IMR-90 (cell line): ENCODE measurements at regions not wholly inside any gene's neighbourhood (a gene's known extent, or its start where the extent isn't known, plus 50 kb on each side); places are given as distances from the start of the nearest gene placed in this dataset.

Experiments
- ATAC-seq: fragments of 200-7000 bp; cut with Tn5 transposase; 2 replicates; pipeline ENCODE4 v1.9.1; 2020; ENCODE audit warnings: low read depth, mild to moderate bottlenecking, moderate library complexity
- BruUV-seq: library from RNA; stranded (reverse); fragments of 400-500 nt; replicated peaks from 2 replicates; lab custom pipeline; 2021; lab: Mats Ljungman, UMichigan
- CTCF ChIA-PET: fragments of 300-600 bp; formaldehyde crosslinking; extraction: SDS; loops from one replicate; lab custom pipeline; 2021; ENCODE audit warnings: antibody characterized with exemption; lab: Yijun Ruan, JAX
- POLR2A ChIA-PET: fragments of 300-600 bp; sonication (Branson Sonifier 250); formaldehyde crosslinking; loops from one replicate; lab custom pipeline; 2022; ENCODE audit warnings: antibody characterized with exemption; ENCODE audit not compliant: unreplicated experiment; lab: Charles Lee
- DNase-seq: peaks from one replicate; pipeline ENCODE4 v3.0.0; 2013
- H2AFZ ChIP-seq: replicated peaks from 2 replicates; pipeline ENCODE3; 2013; ENCODE audit warnings: low read length, mild to moderate bottlenecking; ENCODE audit not compliant: poor library complexity
- H2AK5ac ChIP-seq: 2 replicates; pipeline ENCODE4 v1.6.1; 2013; ENCODE audit warnings: low read depth, low read length, inconsistent platforms
- H2AK9ac ChIP-seq: replicated peaks from 2 replicates; pipeline ENCODE3; 2013; ENCODE audit warnings: mild to moderate bottlenecking, low read depth, low read length, moderate library complexity; ENCODE audit not compliant: poor library complexity
- H2BK120ac ChIP-seq: 2 replicates; pipeline ENCODE4 v1.6.1; 2013; ENCODE audit warnings: low read depth, low read length, inconsistent platforms
- H2BK15ac ChIP-seq: 3 replicates; pipeline ENCODE4 v1.6.1; 2013; ENCODE audit warnings: low read depth, low read length, inconsistent platforms
- H2BK20ac ChIP-seq: 2 replicates; pipeline ENCODE4 v1.6.1; 2013; ENCODE audit warnings: low read depth, mild to moderate bottlenecking, inconsistent platforms, low read length, moderate library complexity
- H2BK5ac ChIP-seq: 2 replicates; pipeline ENCODE4 v1.6.1; 2013; ENCODE audit warnings: mild to moderate bottlenecking, low read depth, low read length, inconsistent platforms; ENCODE audit not compliant: poor library complexity, severe bottlenecking
- H3K14ac ChIP-seq: replicated peaks from 2 replicates; pipeline ENCODE4 v1.6.1; 2013; ENCODE audit warnings: low read depth, low read length, inconsistent platforms
- H3K18ac ChIP-seq: 2 replicates; pipeline ENCODE4 v1.6.1; 2013; ENCODE audit warnings: low read depth, low read length, control low read depth
- H3K23ac ChIP-seq: 2 replicates; pipeline ENCODE4 v1.6.1; 2013; ENCODE audit warnings: low read depth, low read length, inconsistent platforms
- H3K27ac ChIP-seq: 2 replicates; pipeline ENCODE4 v1.5.1; 2013; ENCODE audit warnings: mild to moderate bottlenecking, control low read depth, low read length; ENCODE audit not compliant: insufficient read depth
- H3K27me3 ChIP-seq: 2 replicates; pipeline ENCODE4 v1.6.1; 2013; ENCODE audit warnings: low read length; ENCODE audit not compliant: control insufficient read depth, insufficient read depth
- H3K36me3 ChIP-seq: 2 replicates; pipeline ENCODE4 v1.6.1; 2013; ENCODE audit warnings: low read length, mixed read lengths; ENCODE audit not compliant: control insufficient read depth, insufficient read depth
- H3K4ac ChIP-seq: 2 replicates; pipeline ENCODE4 v1.6.1; 2013; ENCODE audit warnings: low read depth, low read length, inconsistent platforms
- H3K4me1 ChIP-seq: 2 replicates; pipeline ENCODE4 v1.6.1; 2013; ENCODE audit warnings: low read length, mixed read lengths; ENCODE audit not compliant: control insufficient read depth, insufficient read depth
- H3K4me2 ChIP-seq: 2 replicates; pipeline ENCODE4 v1.6.1; 2013; ENCODE audit warnings: low read depth, mild to moderate bottlenecking, control low read depth, low read length, moderate library complexity
- H3K4me3 ChIP-seq: 2 replicates; pipeline ENCODE4 v1.5.1; 2013; ENCODE audit warnings: low read depth, mild to moderate bottlenecking, control low read depth, low read length, moderate library complexity; ENCODE audit not compliant: insufficient read depth
- H3K56ac ChIP-seq: 2 replicates; pipeline ENCODE4 v1.6.1; 2013; ENCODE audit warnings: low read length, inconsistent platforms; ENCODE audit not compliant: insufficient read depth; ENCODE audit errors: extremely low read depth
- H3K79me1 ChIP-seq, 2 experiments: 2 replicates each; pipeline ENCODE4 v1.6.1; 2013; ENCODE audit warnings: low read length in 2 of 2, inconsistent platforms in 1 of 2, low read depth in 1 of 2
- H3K9ac ChIP-seq: 2 replicates; pipeline ENCODE4 v1.6.1; 2013; ENCODE audit warnings: low read depth, low read length, control low read depth
- H3K9me1 ChIP-seq: 2 replicates; pipeline ENCODE4 v1.6.1; 2013; ENCODE audit warnings: low read length, inconsistent platforms; ENCODE audit not compliant: insufficient read depth
- H3K9me3 ChIP-seq: 2 replicates; pipeline ENCODE4 v1.6.1; 2013; ENCODE audit warnings: low read length; ENCODE audit not compliant: control insufficient read depth, insufficient read depth
- H4K20me1 ChIP-seq: 2 replicates; pipeline ENCODE4 v1.6.1; 2013; ENCODE audit warnings: low read length, inconsistent platforms; ENCODE audit not compliant: insufficient read depth
- H4K5ac ChIP-seq: 2 replicates; pipeline ENCODE4 v1.6.1; 2013; ENCODE audit warnings: mild to moderate bottlenecking, low read depth, low read length, control low read depth
- H4K8ac ChIP-seq, 2 experiments: 2 replicates each; pipeline ENCODE4 v1.6.1; 2013; ENCODE audit warnings: low read depth in 2 of 2, low read length in 2 of 2, control low read depth in 1 of 2, inconsistent platforms in 1 of 2
- H4K91ac ChIP-seq: 2 replicates; pipeline ENCODE4 v1.6.1; 2013; ENCODE audit warnings: low read depth, low read length, inconsistent platforms; ENCODE audit not compliant: insufficient read depth
- FOS ChIP-seq: fragments of 150-350 bp; IDR thresholded peaks from 2 replicates; pipeline ENCODE4 v1.6.1; 2016; ENCODE audit warnings: low read depth, low read length
- MXI1 ChIP-seq: IDR thresholded peaks from 2 replicates; pipeline ENCODE4 v1.6.1; 2012; ENCODE audit warnings: low read depth, mild to moderate bottlenecking, low read length, moderate library complexity, borderline replicate concordance
- NFE2L2 ChIP-seq: fragments of 150-350 bp; IDR thresholded peaks from 2 replicates; pipeline ENCODE4 v1.6.1; 2016; ENCODE audit warnings: low read depth, mild to moderate bottlenecking, low read length
- POLR2A ChIP-seq: IDR thresholded peaks from 2 replicates; pipeline ENCODE4 v1.6.1; 2012; ENCODE audit warnings: mild to moderate bottlenecking, low read depth, low read length
- RAD21 ChIP-seq: IDR thresholded peaks from 2 replicates; pipeline ENCODE4 v1.6.1; 2012; ENCODE audit warnings: low read length, improper control_type of control experiment
- RCOR1 ChIP-seq: IDR thresholded peaks from 2 replicates; pipeline ENCODE4 v1.6.1; 2012; ENCODE audit warnings: mild to moderate bottlenecking, low read length, improper control_type of control experiment; ENCODE audit not compliant: insufficient replicate concordance
- RFX5 ChIP-seq: IDR thresholded peaks from 2 replicates; pipeline ENCODE4 v1.8.0; 2012; ENCODE audit warnings: low read depth, mild to moderate bottlenecking, low read length, moderate library complexity
- WGBS, 2 experiments: methylation state at CpG; one replicate each; pipeline versions ENCODE4 v1.1.5 to v1.1.7; 2013; ENCODE audit warnings: missing lambda C conversion rate in 2 of 2; ENCODE audit not compliant: insufficient read length in 1 of 2; ENCODE audit errors: extremely low coverage in 2 of 2; 5-methylcytosine and 5-hydroxymethylcytosine counted together
- dilution Hi-C: fragments of 300-500 bp; cut with HindIII; formaldehyde crosslinking; loops from one replicate; pipeline ENCODE4 v1.14.3; 2018; ENCODE audit warnings: low sequenced_read_pairs; ENCODE audit not compliant: unreplicated experiment
- in situ Hi-C: fragments of 300-500 bp; cut with MboI; formaldehyde crosslinking; loops from 3 replicates; pipeline ENCODE4 v1.14.3; 2019; ENCODE audit warnings: low sequenced_read_pairs, inconsistent platforms, mixed read lengths
- intact Hi-C: fragments of 100-400 bp; cut with micrococcal nuclease; formaldehyde crosslinking; loops from 2 replicates; pipeline ENCODE4 v1.10.0; 2022
- TF ChIP-seq, protein P1 (sequence below): fragments of 150-350 bp; IDR thresholded peaks from 2 replicates; pipeline ENCODE4 v1.6.1; 2017; ENCODE audit warnings: mild to moderate bottlenecking, antibody characterized with exemption, low read length, low read depth
- TF ChIP-seq, protein P2 (sequence below): conservative IDR thresholded peaks from 2 replicates; pipeline ENCODE4 v1.5.1; 2012; ENCODE audit warnings: mild to moderate bottlenecking, low read depth, low read length, improper control_type of control experiment

- CTCF ChIA-PET, result no interaction called here
- dilution Hi-C loops, result no loop called here
These were observed 694.8 kb upstream of the PKDCC start for GRCh38 chr2:41353060-41353459.

More at GRCh38 chr2:41353060-41353459, 694.8 kb upstream of the PKDCC start:
- no peak overlapping the region for H3K14ac ChIP-seq
- no peak overlapping the region for H2BK5ac ChIP-seq
- H3K18ac ChIP-seq, result no peak overlapping the region
- no peak overlapping the region for H3K9ac ChIP-seq
- H2BK20ac ChIP-seq, result no peak overlapping the region
- ATAC-seq (no peak), DNase-seq (no peak)
- no peaks in the 10 kb centered on the region for H3K4me1 ChIP-seq
- H4K8ac ChIP-seq, result no peak overlapping the region
- no peak overlapping the region for H4K91ac ChIP-seq
- H4K5ac ChIP-seq, result no peak overlapping the region
- WGBS, 2 experiments, result no CpG with 5 or more reads among the region's 3 CpGs
- H3K27ac ChIP-seq, result no peak overlapping the region
- no peaks in the 10 kb centered on the region for H3K36me3 ChIP-seq
- no peak overlapping the region for H2AFZ ChIP-seq
- H3K56ac ChIP-seq, result no peak overlapping the region
- H3K4me3 ChIP-seq, result no peak overlapping the region
- TF ChIP-seq, protein P1, sequence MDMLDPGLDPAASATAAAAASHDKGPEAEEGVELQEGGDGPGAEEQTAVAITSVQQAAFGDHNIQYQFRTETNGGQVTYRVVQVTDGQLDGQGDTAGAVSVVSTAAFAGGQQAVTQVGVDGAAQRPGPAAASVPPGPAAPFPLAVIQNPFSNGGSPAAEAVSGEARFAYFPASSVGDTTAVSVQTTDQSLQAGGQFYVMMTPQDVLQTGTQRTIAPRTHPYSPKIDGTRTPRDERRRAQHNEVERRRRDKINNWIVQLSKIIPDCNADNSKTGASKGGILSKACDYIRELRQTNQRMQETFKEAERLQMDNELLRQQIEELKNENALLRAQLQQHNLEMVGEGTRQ, result no peak
- TF ChIP-seq, protein P2, sequence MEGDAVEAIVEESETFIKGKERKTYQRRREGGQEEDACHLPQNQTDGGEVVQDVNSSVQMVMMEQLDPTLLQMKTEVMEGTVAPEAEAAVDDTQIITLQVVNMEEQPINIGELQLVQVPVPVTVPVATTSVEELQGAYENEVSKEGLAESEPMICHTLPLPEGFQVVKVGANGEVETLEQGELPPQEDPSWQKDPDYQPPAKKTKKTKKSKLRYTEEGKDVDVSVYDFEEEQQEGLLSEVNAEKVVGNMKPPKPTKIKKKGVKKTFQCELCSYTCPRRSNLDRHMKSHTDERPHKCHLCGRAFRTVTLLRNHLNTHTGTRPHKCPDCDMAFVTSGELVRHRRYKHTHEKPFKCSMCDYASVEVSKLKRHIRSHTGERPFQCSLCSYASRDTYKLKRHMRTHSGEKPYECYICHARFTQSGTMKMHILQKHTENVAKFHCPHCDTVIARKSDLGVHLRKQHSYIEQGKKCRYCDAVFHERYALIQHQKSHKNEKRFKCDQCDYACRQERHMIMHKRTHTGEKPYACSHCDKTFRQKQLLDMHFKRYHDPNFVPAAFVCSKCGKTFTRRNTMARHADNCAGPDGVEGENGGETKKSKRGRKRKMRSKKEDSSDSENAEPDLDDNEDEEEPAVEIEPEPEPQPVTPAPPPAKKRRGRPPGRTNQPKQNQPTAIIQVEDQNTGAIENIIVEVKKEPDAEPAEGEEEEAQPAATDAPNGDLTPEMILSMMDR, result no peak
- no peak for TF ChIP-seq MXI1
- no peak for TF ChIP-seq RAD21
- TF ChIP-seq RCOR1, result no peak
- TF ChIP-seq POLR2A, result no peak
- TF ChIP-seq NFE2L2, result no peak
- TF ChIP-seq RFX5, result no peak
- TF ChIP-seq FOS, result no peak
- POLR2A ChIA-PET, result no interaction called here
- H2BK120ac ChIP-seq, result no peak overlapping the region
- no peak overlapping the region for H3K23ac ChIP-seq
- H4K20me1 ChIP-seq, result no peaks in the 10 kb centered on the region
- H3K79me1 ChIP-seq, result no peaks in the 10 kb centered on the region
- no TSS peak for BruUV-seq
- intact Hi-C loops, result no loop called here
- H2AK9ac ChIP-seq, result no peak overlapping the region
- H3K4me2 ChIP-seq, result no peak overlapping the region
- no peaks in the 10 kb centered on the region for H3K9me3 ChIP-seq
- no peak overlapping the region for H3K4ac ChIP-seq
- H3K9me1 ChIP-seq, result no peaks in the 10 kb centered on the region
- in situ Hi-C loops, result no loop called here
- no peak overlapping the region for H2AK5ac ChIP-seq
- no peaks in the 10 kb centered on the region for H3K27me3 ChIP-seq
- H2BK15ac ChIP-seq, result no peak overlapping the region
